BE2C (cell line): ENCODE measurements at regions not wholly inside any gene's neighbourhood (a gene's known extent, or its start where the extent isn't known, plus 50 kb on each side); places are given as distances from the start of the nearest gene placed in this dataset.

Experiments
- DNase-seq: peaks from one replicate; pipeline ENCODE4 v3.0.0-alpha.2; 2020
- H3K27me3 ChIP-seq: fragments of 250-450 bp; sonication (Bioruptor Pico); 2 replicates; pipeline ENCODE4 v1.5.1; 2020; ENCODE audit warnings: mild to moderate bottlenecking
- H3K36me3 ChIP-seq: fragments of 250-450 bp; sonication (Bioruptor Pico); 2 replicates; pipeline ENCODE4 v1.5.1; 2020; ENCODE audit warnings: mild to moderate bottlenecking
- H3K4me1 ChIP-seq: fragments of 250-450 bp; sonication (Bioruptor Pico); 2 replicates; pipeline ENCODE4 v1.5.1; 2020
- H3K4me3 ChIP-seq: 2 replicates; pipeline ENCODE4 v1.5.1; 2011; ENCODE audit warnings: low read depth, low read length
- H3K9me3 ChIP-seq: fragments of 250-450 bp; sonication (Bioruptor Pico); 2 replicates; pipeline ENCODE4 v1.5.1; 2020
- TF ChIP-seq, protein P1 (sequence below): IDR thresholded peaks from 2 replicates; pipeline ENCODE4 v1.5.1; 2012; ENCODE audit warnings: mild to moderate bottlenecking, low read depth, low read length

DNA sequence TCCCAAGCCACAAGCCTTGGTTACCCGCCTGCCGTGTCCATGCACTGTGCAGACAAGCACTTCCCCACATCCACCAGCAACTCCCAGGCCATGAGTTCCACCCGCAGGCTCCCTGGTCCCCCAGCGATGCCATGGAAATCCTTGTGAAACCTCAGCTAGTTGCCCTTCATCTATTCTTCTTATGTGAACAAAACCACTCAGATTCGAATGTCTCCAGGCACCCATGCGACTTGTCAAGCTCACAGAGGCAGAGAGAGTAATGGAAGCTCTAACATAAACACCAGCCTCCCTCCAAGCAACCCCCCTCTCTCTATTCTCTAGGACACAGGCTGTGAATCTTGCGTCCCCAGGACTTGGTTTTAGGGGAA is 182.6 kb downstream of the C16orf95 start:
- no peak for DNase-seq
- Histone ChIP-seq H3K9me3 (no peaks in the 10 kb centered on the region), H3K36me3 (no peaks in the 10 kb centered on the region), H3K4me1 (no peaks in the 10 kb centered on the region), H3K4me3 (no peak overlapping the region), H3K27me3 (no peaks in the 10 kb centered on the region)
- TF ChIP-seq, protein P1, sequence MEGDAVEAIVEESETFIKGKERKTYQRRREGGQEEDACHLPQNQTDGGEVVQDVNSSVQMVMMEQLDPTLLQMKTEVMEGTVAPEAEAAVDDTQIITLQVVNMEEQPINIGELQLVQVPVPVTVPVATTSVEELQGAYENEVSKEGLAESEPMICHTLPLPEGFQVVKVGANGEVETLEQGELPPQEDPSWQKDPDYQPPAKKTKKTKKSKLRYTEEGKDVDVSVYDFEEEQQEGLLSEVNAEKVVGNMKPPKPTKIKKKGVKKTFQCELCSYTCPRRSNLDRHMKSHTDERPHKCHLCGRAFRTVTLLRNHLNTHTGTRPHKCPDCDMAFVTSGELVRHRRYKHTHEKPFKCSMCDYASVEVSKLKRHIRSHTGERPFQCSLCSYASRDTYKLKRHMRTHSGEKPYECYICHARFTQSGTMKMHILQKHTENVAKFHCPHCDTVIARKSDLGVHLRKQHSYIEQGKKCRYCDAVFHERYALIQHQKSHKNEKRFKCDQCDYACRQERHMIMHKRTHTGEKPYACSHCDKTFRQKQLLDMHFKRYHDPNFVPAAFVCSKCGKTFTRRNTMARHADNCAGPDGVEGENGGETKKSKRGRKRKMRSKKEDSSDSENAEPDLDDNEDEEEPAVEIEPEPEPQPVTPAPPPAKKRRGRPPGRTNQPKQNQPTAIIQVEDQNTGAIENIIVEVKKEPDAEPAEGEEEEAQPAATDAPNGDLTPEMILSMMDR: no peak

DNA sequence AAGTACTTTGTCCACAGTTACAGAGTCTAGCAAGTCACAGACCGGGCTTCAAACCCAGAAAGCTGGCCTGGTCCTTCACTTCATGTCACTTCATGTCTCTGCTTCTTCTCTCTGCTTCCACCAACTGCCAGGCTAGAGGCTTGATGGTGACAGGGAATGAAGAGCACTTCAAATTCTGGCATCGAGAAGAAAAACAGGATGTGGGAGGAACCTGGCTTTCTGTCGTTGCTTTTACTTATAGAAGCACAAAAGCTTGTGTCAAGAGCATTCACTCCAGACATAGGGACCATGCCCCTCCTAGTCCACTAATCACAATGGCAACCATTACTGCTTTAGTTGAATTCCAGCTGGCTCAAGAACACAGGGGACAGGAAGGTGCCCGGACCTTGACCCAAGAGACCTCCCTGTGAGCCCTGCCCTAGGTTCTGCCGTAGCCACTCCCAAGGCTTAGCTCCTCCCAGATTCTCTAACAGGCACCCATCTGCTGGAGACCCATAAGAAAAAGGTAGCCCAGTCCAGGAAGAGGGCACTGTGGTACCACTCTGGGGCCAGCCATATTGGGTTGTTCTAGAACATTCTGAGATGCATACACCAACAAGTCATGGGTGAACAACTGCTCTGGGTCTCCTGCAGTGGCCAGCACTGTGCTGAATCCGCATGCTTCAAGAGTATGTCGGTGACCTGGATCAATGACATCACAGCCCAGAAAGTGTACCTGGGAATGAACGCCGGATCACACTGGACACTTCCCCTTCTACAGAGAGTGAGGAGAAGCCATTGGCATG is 181.8 kb downstream of the C16orf95 start:
- TF ChIP-seq, protein P1: no peak
- no peaks in the 10 kb centered on the region for H3K9me3 ChIP-seq
- no peak overlapping the region for H3K4me3 ChIP-seq
- no peaks in the 10 kb centered on the region for H3K27me3 ChIP-seq
- H3K4me1 ChIP-seq: no peaks in the 10 kb centered on the region
- H3K36me3 ChIP-seq: no peaks in the 10 kb centered on the region
- no peak for DNase-seq

DNA sequence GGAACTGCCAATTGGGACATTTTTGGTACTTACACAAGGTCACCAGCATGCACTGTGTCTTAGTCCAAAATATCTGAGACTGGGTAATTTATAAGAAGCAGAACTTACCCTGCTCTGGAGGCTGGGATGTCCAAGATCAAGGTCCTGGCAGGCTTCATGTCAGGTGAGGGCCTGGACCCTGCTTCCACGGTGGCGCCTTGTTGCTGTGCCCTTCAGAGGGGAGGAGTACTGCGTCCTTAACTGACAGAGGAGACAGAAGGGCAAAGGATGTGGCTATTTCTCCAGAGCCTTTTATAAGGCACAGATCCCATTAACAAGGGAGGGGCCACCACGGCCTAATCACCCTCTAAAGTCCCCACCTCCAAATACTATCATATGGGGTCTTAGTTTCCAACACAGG is 178.9 kb downstream of the C16orf95 start:
- no peaks in the 10 kb centered on the region for H3K4me1 ChIP-seq
- H3K27me3 ChIP-seq: no peaks in the 10 kb centered on the region; the same call in 1 of the 2 replicates
- no peaks in the 10 kb centered on the region for H3K9me3 ChIP-seq
- H3K36me3 ChIP-seq: no peaks in the 10 kb centered on the region
- TF ChIP-seq, protein P1: no peak
- DNase-seq: no peak
- H3K4me3 ChIP-seq: no peak overlapping the region

DNA sequence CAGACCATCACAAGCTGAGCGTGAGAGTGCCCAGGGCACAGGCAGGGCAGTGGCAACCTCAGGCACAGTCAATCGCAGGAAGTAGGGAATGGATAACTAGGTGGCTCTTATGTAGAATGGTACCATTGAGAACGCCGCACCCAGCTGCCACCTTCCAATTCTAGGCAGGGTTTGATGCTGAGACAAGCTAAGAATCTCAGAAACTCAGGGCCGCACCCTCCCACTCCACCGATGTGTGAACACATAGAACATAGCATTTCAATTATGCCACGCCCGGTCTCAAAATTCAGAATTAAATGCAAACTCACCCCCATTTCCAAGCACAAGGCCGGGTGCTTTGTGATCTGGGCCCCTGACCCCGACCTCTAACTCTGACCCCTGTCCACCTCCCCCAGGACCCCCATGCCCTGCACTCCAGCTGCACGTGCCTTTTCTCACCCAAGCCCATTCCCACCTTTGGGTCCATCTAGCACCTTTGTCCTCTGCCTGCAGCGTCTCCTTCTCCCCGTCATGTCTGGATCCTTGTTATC is 178.4 kb downstream of the C16orf95 start:
- DNase-seq: no peak
- H3K27me3 ChIP-seq: no peaks in the 10 kb centered on the region; the same call in 1 of the 2 replicates
- H3K4me1 ChIP-seq: no peaks in the 10 kb centered on the region
- no peak overlapping the region for H3K4me3 ChIP-seq
- TF ChIP-seq, protein P1: no peak
- H3K36me3 ChIP-seq: no peaks in the 10 kb centered on the region
- H3K9me3 ChIP-seq: no peaks in the 10 kb centered on the region

DNA sequence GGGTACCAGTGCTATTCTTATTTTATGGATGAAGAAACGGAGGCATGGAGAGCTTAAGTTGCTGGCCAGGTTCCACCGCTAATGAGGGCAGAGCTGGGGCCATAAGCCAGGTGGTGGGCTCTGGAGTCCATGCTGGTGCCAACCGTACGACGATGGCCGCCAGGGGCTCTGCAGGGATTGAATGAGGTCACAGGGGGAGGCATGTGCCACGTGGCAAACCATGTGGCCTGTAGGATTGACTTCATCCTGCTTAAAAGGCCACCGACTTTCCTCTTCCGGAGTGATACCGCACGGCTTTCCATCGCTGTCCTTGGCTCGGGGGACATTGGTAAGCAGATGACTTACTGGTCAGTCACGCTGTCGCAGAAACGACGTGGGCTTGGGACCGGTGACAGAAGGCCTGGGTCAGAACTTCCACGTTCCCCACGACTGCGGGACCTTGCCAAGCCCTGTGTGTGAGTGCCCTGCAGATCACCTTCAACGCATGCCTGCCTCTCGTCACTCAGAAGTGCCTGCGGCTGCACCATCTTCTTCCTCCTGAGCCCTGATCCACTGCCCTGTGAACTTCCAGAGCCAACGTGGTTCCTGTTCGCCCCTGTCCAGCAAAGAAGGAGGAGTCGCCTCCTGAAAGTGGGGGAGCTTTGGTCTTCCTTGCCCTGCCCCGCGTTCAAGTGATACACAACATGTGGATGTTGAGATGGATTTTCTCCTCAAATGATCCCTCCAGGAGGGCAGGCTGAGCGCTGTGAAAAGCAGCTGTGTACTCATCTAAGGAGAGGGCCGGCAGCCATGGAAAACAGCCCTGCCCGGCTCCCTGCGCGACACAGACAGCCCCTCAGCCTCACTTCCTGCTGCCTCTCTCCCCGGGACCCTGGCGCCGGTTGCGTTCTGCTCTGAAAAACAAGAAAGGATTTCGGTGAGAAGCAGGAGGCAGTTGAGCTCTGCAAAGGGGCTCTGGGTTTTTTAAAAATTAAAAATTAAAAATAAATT is 176.7 kb downstream of the C16orf95 start:
- no peak for DNase-seq
- no peak overlapping the region for H3K4me3 ChIP-seq
- no peaks in the 10 kb centered on the region; the same call in 1 of the 2 replicates for H3K27me3 ChIP-seq
- TF ChIP-seq, protein P1: no peak
- H3K9me3 ChIP-seq: no peaks in the 10 kb centered on the region
- H3K4me1 ChIP-seq: no peaks in the 10 kb centered on the region
- no peaks in the 10 kb centered on the region for H3K36me3 ChIP-seq
